ENCODE measurements at regions not wholly inside any gene's neighbourhood (a gene's known extent, or its start where the extent isn't known, plus 50 kb on each side); places are given as distances from the start of the nearest gene placed in this dataset.
A peak's percentile ranks its signal among the peaks of the same experiment; 100 is the strongest.

DNA sequence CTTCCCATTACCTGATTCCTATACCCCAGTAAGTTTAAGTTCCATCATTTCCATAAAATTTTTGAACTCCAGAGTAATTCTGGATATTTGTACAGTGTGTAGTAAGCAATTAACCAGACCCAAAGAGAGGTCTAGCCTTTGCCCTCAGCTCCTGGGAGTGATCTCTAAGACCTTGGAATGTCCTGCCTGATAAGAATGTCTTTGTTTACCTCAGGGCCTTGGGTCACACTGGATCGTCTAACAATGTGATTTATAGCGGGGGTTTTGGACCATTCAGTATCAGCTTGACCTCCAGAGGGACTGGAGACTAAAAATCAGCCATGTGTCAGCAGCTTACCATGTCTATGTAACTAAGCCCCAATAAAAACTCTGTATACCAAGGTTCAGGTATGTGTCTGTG is 330.9 kb upstream of the PPP1R2C start:
- no peak overlapping the region for H3K27ac ChIP-seq (ENCODE audit: control insufficient read depth, insufficient read depth, low read length)
- DNase-seq (ENCODE audit: low read depth, low spot score) (no peak), FAIRE-seq (no peak)
- H3K36me3 ChIP-seq (ENCODE audit: control insufficient read depth in 2 of 2, extremely low read depth in 1 of 2, insufficient read depth in 2 of 2, low read length in 2 of 2) = no peaks in the 10 kb centered on the region
- H3K9ac ChIP-seq (ENCODE audit: control insufficient read depth, extremely low read depth, insufficient read depth, low read length) = no peak overlapping the region
- H3K9me3 ChIP-seq (ENCODE audit: control insufficient read depth, low read depth, low read length) = no peaks in the 10 kb centered on the region
- H3K27me3 ChIP-seq (ENCODE audit: control insufficient read depth, extremely low read depth, insufficient read depth, low read length) = peaks cover 3% of the 10 kb centered on the region
- dilution Hi-C loops (cut with MboI; ENCODE audit: extremely low pct_ligation_motif_present, low sequenced_read_pairs) = no loop called here
- H3K4me3 ChIP-seq (ENCODE audit: control insufficient read depth in 2 of 3, extremely low read depth in 1 of 3, insufficient read depth in 2 of 3, low read depth in 1 of 3, low read length in 3 of 3) = no peak overlapping the region
- no peaks in the 10 kb centered on the region for H3K4me1 ChIP-seq (ENCODE audit: control insufficient read depth, extremely low read depth, insufficient read depth, low read length)
- H3K4me2 ChIP-seq (ENCODE audit: control insufficient read depth, extremely low read depth, insufficient read depth, low read depth, low read length) = no peak overlapping the region
- no peaks in the 10 kb centered on the region for H4K20me1 ChIP-seq (ENCODE audit: control insufficient read depth, extremely low read depth, insufficient read depth, low read length)
- H3K79me2 ChIP-seq (ENCODE audit: control insufficient read depth, insufficient read depth, low read length) = no peaks in the 10 kb centered on the region
- no peaks in the 10 kb centered on the region for H3K9me1 ChIP-seq (ENCODE audit: control insufficient read depth, extremely low read depth, insufficient read depth, low read length)
- TF ChIP-seq, protein P1, sequence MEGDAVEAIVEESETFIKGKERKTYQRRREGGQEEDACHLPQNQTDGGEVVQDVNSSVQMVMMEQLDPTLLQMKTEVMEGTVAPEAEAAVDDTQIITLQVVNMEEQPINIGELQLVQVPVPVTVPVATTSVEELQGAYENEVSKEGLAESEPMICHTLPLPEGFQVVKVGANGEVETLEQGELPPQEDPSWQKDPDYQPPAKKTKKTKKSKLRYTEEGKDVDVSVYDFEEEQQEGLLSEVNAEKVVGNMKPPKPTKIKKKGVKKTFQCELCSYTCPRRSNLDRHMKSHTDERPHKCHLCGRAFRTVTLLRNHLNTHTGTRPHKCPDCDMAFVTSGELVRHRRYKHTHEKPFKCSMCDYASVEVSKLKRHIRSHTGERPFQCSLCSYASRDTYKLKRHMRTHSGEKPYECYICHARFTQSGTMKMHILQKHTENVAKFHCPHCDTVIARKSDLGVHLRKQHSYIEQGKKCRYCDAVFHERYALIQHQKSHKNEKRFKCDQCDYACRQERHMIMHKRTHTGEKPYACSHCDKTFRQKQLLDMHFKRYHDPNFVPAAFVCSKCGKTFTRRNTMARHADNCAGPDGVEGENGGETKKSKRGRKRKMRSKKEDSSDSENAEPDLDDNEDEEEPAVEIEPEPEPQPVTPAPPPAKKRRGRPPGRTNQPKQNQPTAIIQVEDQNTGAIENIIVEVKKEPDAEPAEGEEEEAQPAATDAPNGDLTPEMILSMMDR (optimal IDR thresholded peaks at IDR 0.05 in 1 of 3, IDR thresholded peaks at IDR 0.05 in 1 of 3, conservative IDR thresholded peaks at IDR 0.05 in 1 of 3; ENCODE audit: extremely low read depth in 1 of 3, insufficient read depth in 2 of 3, low read length in 3 of 3) = no peak
- TF ChIP-seq EZH2 (IDR thresholded peaks at IDR 0.05; ENCODE audit: low read length) = no peak
- no peak overlapping the region for H2AFZ ChIP-seq (ENCODE audit: control insufficient read depth, low read length)

DNA sequence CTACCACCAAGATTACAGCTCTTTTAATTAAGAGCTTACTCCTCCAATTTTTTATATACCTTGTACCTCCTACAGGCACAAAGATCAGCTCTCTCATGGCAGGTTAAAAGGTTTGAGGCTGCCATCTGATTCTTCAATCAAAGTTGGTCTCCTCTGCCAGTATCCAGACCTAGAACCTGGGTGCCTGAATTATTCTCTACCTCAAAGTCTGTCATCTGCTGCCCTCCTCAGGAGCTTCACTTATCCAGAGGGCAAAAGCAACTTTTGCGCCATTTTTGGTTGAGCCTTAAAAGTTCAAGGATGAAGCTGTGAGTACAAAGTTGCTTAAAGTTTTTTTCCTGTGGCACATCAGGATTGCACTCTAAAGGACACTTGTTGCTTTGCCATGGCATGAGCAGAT is 343.7 kb upstream of the PPP1R2C start:
- Histone ChIP-seq H3K4me3 (ENCODE audit: control insufficient read depth in 2 of 3, extremely low read depth in 1 of 3, insufficient read depth in 2 of 3, low read depth in 1 of 3, low read length in 3 of 3) (no peak overlapping the region), H2AFZ (ENCODE audit: control insufficient read depth, low read length) (no peak overlapping the region), H3K9ac (ENCODE audit: control insufficient read depth, extremely low read depth, insufficient read depth, low read length) (no peak overlapping the region), H3K36me3 (ENCODE audit: control insufficient read depth in 2 of 2, extremely low read depth in 1 of 2, insufficient read depth in 2 of 2, low read length in 2 of 2) (no peaks in the 10 kb centered on the region), H3K9me1 (ENCODE audit: control insufficient read depth, extremely low read depth, insufficient read depth, low read length) (no peaks in the 10 kb centered on the region), H3K27me3 (ENCODE audit: control insufficient read depth, extremely low read depth, insufficient read depth, low read length) (no peaks in the 10 kb centered on the region), H3K4me2 (ENCODE audit: control insufficient read depth, extremely low read depth, insufficient read depth, low read depth, low read length) (no peak overlapping the region), H3K9me3 (ENCODE audit: control insufficient read depth, low read depth, low read length) (no peaks in the 10 kb centered on the region), H3K27ac (ENCODE audit: control insufficient read depth, insufficient read depth, low read length) (no peak overlapping the region), H4K20me1 (ENCODE audit: control insufficient read depth, extremely low read depth, insufficient read depth, low read length) (no peaks in the 10 kb centered on the region), H3K4me1 (ENCODE audit: control insufficient read depth, extremely low read depth, insufficient read depth, low read length) (no peaks in the 10 kb centered on the region), H3K79me2 (ENCODE audit: control insufficient read depth, insufficient read depth, low read length) (no peaks in the 10 kb centered on the region)
- TF ChIP-seq, protein P1 (optimal IDR thresholded peaks at IDR 0.05 in 1 of 3, IDR thresholded peaks at IDR 0.05 in 1 of 3, conservative IDR thresholded peaks at IDR 0.05 in 1 of 3; ENCODE audit: extremely low read depth in 1 of 3, insufficient read depth in 2 of 3, low read length in 3 of 3) = peak; percentile 21 to 39 (median 33)
- no peak for TF ChIP-seq EZH2 (IDR thresholded peaks at IDR 0.05; ENCODE audit: low read length)
- DNase-seq (ENCODE audit: low read depth, low spot score) (no peak), FAIRE-seq (no peak)
- dilution Hi-C loops (cut with MboI; ENCODE audit: extremely low pct_ligation_motif_present, low sequenced_read_pairs) = no loop called here
